Hypothalamus (tissue), 51 donors: ENCODE measurements at regions not wholly inside any gene's neighbourhood (a gene's known extent, or its start where the extent isn't known, plus 50 kb on each side); places are given as distances from the start of the nearest gene placed in this dataset.
A peak's percentile ranks its signal among the peaks of the same experiment; 100 is the strongest.

Experiments used
- DNase-seq, 51 donors: peaks; one replicate each; lab custom pipeline; 2025; lab: John Stamatoyannopoulos, UW

GRCh38 chr9:13513286-13513685 is 233.8 kb upstream of the MPDZ start:
- DNase-seq: no peak

- no peak for DNase-seq
Measured at GRCh38 chr9:13508681-13509080, 229.2 kb upstream of the MPDZ start.

- DNase-seq: no peak
Measured at GRCh38 chr9:13508086-13508485, 228.6 kb upstream of the MPDZ start.

GRCh38 chr9:13505797-13506196 is 226.3 kb upstream of the MPDZ start:
- no peak for DNase-seq

- DNase-seq: no peak
Measured at GRCh38 chr9:13503599-13503998, 224.1 kb upstream of the MPDZ start.

- DNase-seq: no peak
Measured at GRCh38 chr9:13502484-13502883, 223.0 kb upstream of the MPDZ start.

- DNase-seq: no peak
Measured at GRCh38 chr9:13501018-13501417, 221.5 kb upstream of the MPDZ start.

- no peak for DNase-seq
Measured at GRCh38 chr9:13500034-13500433, 220.5 kb upstream of the MPDZ start.

GRCh38 chr9:13493697-13494096 is 214.2 kb upstream of the MPDZ start:
- DNase-seq: no peak

GRCh38 chr9:13491493-13492424 is 212.3 kb upstream of the MPDZ start:
- no peak for DNase-seq

- DNase-seq: no peak
Measured at GRCh38 chr9:13491138-13491492, 211.6 kb upstream of the MPDZ start.

- DNase-seq: no peak
Measured at GRCh38 chr9:13487936-13488335, 208.4 kb upstream of the MPDZ start.

GRCh38 chr9:13487498-13487897 is 208.0 kb upstream of the MPDZ start:
- DNase-seq: no peak

- DNase-seq: no peak
Measured at GRCh38 chr9:13487071-13487470, 207.6 kb upstream of the MPDZ start.

- no peak for DNase-seq
Measured at GRCh38 chr9:13485068-13485596, 205.6 kb upstream of the MPDZ start.

GRCh38 chr9:13484186-13484585 is 204.7 kb upstream of the MPDZ start:
- no peak for DNase-seq

- no peak for DNase-seq
Measured at GRCh38 chr9:13481274-13481673, 201.8 kb upstream of the MPDZ start.

- peak in 4 of 51 donors; percentile 1 to 11 (median 5) for DNase-seq
Measured at GRCh38 chr9:13480693-13481092, 201.2 kb upstream of the MPDZ start.

- no peak for DNase-seq
Measured at GRCh38 chr9:13479096-13479495, 199.6 kb upstream of the MPDZ start.

GRCh38 chr9:13478639-13479038 is 199.1 kb upstream of the MPDZ start:
- DNase-seq: no peak

GRCh38 chr9:13478160-13478559 is 198.7 kb upstream of the MPDZ start:
- no peak for DNase-seq

- DNase-seq: no peak
Measured at GRCh38 chr9:13470836-13471235, 191.3 kb upstream of the MPDZ start.
